ENCODE measurements at regions not wholly inside any gene's neighbourhood (a gene's known extent, or its start where the extent isn't known, plus 50 kb on each side); places are given as distances from the start of the nearest gene placed in this dataset.

DNA sequence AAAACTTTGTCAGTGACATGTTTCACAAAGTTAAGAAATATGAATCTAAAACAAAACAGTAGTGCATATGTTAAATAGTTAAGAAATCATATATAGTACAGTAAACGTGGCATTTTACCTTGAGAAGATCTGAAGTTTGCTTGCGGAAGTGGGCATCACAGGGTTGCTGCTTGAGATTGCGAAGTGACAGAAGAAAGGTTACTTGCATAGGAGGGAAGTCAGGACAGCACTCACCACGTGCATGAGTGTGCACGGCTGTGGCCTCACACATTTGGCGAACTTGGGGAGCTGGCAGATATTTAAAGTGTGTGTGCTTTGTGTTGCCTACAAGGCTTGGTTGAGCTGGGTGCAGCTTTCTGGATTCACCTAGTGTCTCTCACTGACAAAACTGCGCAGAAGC lies 431.5 kb upstream of the ARID1B start:
- no peaks in the 10 kb centered on the region for H3K9me3 Mint-ChIP-seq
- H3K4me3 Mint-ChIP-seq: no peak overlapping the region
- H3K4me1 Mint-ChIP-seq: no peaks in the 10 kb centered on the region
- H3K36me3 Mint-ChIP-seq: no peaks in the 10 kb centered on the region
- H3K27ac Mint-ChIP-seq: no peak overlapping the region
- peaks cover 6% of the 10 kb centered on the region for H3K27me3 Mint-ChIP-seq
- ATAC-seq: no peak

GRCh38 chr6:156344491-156344890 lies 432.7 kb upstream of the ARID1B start:
- H3K27ac Mint-ChIP-seq: no peak overlapping the region
- H3K36me3 Mint-ChIP-seq: no peaks in the 10 kb centered on the region
- no peaks in the 10 kb centered on the region for H3K4me1 Mint-ChIP-seq
- no peaks in the 10 kb centered on the region for H3K9me3 Mint-ChIP-seq
- H3K27me3 Mint-ChIP-seq: peaks cover 13% of the 10 kb centered on the region
- ATAC-seq: no peak
- no peak overlapping the region for H3K4me3 Mint-ChIP-seq

- H3K4me1 Mint-ChIP-seq: peaks cover 5% of the 10 kb centered on the region
- H3K9me3 Mint-ChIP-seq: peaks cover 4% of the 10 kb centered on the region
- H3K27ac Mint-ChIP-seq: no peak overlapping the region
- no peak for ATAC-seq
- peaks cover 6% of the 10 kb centered on the region for H3K36me3 Mint-ChIP-seq
- H3K27me3 Mint-ChIP-seq: peaks cover 13% of the 10 kb centered on the region
- no peak overlapping the region for H3K4me3 Mint-ChIP-seq
Measured at GRCh38 chr6:156337801-156338200, 439.4 kb upstream of the ARID1B start.

GRCh38 chr6:156336733-156337132 lies 440.4 kb upstream of the ARID1B start:
- H3K4me1 Mint-ChIP-seq: peaks cover 5% of the 10 kb centered on the region
- H3K36me3 Mint-ChIP-seq: peaks cover 11% of the 10 kb centered on the region
- H3K9me3 Mint-ChIP-seq: peaks cover 9% of the 10 kb centered on the region
- no peak overlapping the region for H3K27ac Mint-ChIP-seq
- no peak for ATAC-seq
- peaks cover 13% of the 10 kb centered on the region for H3K27me3 Mint-ChIP-seq
- H3K4me3 Mint-ChIP-seq: no peak overlapping the region

DNA sequence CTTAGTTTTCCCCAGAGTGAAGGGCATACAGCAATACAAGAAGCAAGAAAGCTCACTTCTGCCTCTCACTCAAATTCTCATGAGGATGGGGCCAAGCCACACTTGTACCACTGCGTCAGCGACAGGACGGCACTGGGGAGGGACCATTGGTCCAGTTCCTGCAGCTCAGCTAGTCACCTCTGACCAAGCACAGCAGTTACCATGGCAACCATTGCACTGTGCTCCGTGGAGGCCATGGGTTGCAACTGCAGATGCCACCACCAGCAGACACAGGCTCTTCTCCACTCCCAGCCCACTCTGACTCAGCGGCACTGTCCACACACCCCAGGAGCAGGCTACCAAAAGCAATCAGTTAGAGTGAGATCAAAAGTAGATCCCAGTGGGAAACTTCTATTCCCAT lies 441.1 kb upstream of the ARID1B start:
- H3K4me1 Mint-ChIP-seq: peaks cover 5% of the 10 kb centered on the region
- no peak overlapping the region for H3K4me3 Mint-ChIP-seq
- H3K27me3 Mint-ChIP-seq: peaks cover 10% of the 10 kb centered on the region
- no peak overlapping the region for H3K27ac Mint-ChIP-seq
- peaks cover 18% of the 10 kb centered on the region for H3K36me3 Mint-ChIP-seq
- ATAC-seq: peak; percentile 12
- H3K9me3 Mint-ChIP-seq: peaks cover 14% of the 10 kb centered on the region

DNA sequence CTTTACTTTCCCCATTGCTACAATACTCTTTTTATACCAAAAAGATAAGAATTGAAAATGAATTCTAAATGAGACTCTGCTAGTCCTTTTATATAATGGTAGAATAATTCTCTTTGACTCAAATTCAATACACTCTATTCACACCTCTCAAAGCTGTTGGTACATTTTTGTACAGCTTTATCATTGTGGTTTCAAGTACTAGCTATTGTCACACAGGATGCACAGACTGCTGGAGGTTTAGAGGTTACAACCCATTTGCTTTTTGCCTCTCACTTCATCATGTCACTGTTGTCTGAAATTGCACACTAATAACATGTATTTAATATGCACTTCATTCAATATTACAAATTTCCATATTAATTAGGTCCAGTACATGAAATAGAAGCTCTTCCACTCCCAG lies 442.2 kb upstream of the ARID1B start:
- H3K27ac Mint-ChIP-seq: no peak overlapping the region
- H3K4me3 Mint-ChIP-seq: no peak overlapping the region

GRCh38 chr6:156319707-156320106 lies 457.5 kb upstream of the ARID1B start:
- Mint-ChIP-seq H3K4me1 (no peaks in the 10 kb centered on the region), H3K4me3 (no peak overlapping the region), H3K27me3 (no peaks in the 10 kb centered on the region), H3K36me3 (no peaks in the 10 kb centered on the region), H3K9me3 (peaks cover 7% of the 10 kb centered on the region), H3K27ac (no peak overlapping the region)
- no peak for ATAC-seq

More for the DNA sequence above, 442.2 kb upstream of the ARID1B start:
- no peak for ATAC-seq
- H3K27me3 Mint-ChIP-seq: no peaks in the 10 kb centered on the region
- H3K4me1 Mint-ChIP-seq: peaks cover 5% of the 10 kb centered on the region
- H3K36me3 Mint-ChIP-seq: peaks cover 22% of the 10 kb centered on the region
- peaks cover 16% of the 10 kb centered on the region for H3K9me3 Mint-ChIP-seq

DNA sequence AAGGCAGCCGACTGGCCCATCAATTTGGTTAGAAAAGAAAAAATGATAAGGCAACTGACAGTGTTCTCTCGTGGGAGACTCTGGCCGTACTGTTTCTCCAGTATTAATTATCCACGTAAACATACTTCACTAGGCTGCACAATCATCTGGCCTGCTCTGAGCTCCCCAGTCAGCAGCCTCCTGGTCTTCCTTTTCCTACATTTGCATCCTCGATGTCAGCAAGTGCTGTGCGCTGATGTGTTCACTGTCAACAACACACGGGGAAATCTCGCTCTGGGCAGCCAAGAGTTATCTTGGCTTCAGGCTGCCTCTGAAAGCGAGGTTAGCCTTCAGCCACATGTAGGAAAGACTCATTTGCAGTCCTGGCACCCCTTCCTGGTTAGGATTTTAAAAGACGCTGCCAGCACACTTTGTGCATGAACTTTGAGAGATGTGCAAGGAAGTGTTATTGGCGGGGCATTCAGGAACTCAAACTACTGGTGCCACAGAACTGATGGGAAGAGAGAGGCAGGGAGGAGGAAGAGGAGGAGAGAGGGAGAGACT lies 460.5 kb upstream of the ARID1B start:
- Mint-ChIP-seq H3K9me3 (no peaks in the 10 kb centered on the region), H3K4me1 (no peaks in the 10 kb centered on the region), H3K27ac (no peak overlapping the region), H3K27me3 (no peaks in the 10 kb centered on the region), H3K36me3 (no peaks in the 10 kb centered on the region), H3K4me3 (no peak overlapping the region)
- no peak for ATAC-seq

- H3K27me3 Mint-ChIP-seq: no peaks in the 10 kb centered on the region
- no peaks in the 10 kb centered on the region for H3K36me3 Mint-ChIP-seq
- H3K4me3 Mint-ChIP-seq: no peak overlapping the region
- H3K27ac Mint-ChIP-seq: no peak overlapping the region
- no peaks in the 10 kb centered on the region for H3K4me1 Mint-ChIP-seq
- ATAC-seq: no peak
- H3K9me3 Mint-ChIP-seq: no peaks in the 10 kb centered on the region
Measured at GRCh38 chr6:156315146-156315545, 462.0 kb upstream of the ARID1B start.

GRCh38 chr6:156313037-156313436 lies 464.1 kb upstream of the ARID1B start:
- Mint-ChIP-seq H3K9me3 (no peaks in the 10 kb centered on the region), H3K4me1 (no peaks in the 10 kb centered on the region), H3K4me3 (no peak overlapping the region), H3K36me3 (no peaks in the 10 kb centered on the region), H3K27me3 (no peaks in the 10 kb centered on the region), H3K27ac (no peak overlapping the region)
- ATAC-seq: no peak

GRCh38 chr6:156311291-156311690 lies 465.9 kb upstream of the ARID1B start:
- ATAC-seq: no peak
- H3K4me1 Mint-ChIP-seq: no peaks in the 10 kb centered on the region
- H3K27me3 Mint-ChIP-seq: no peaks in the 10 kb centered on the region
- no peak overlapping the region for H3K4me3 Mint-ChIP-seq
- no peak overlapping the region for H3K27ac Mint-ChIP-seq
- no peaks in the 10 kb centered on the region for H3K9me3 Mint-ChIP-seq
- no peaks in the 10 kb centered on the region for H3K36me3 Mint-ChIP-seq

DNA sequence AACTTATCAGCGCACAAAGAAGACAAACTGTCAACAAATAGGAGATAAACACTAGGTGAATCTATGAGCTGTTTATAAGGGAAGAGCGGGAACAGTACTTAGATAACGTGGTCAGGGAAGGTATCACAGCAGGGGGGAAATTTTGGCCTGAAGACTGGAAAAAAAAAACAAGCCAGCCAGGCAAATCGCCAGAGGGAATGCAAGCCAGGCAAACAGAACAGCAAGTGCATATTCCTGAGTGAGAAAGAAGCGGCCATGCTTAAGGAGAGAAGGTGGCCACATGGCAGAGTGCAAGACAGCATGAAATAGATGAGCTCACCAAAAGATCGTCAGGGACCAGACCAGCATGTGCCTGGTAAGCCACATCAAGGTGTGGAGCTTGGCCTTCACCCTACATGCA lies 466.5 kb upstream of the ARID1B start:
- ATAC-seq: no peak
- Mint-ChIP-seq H3K27ac (no peak overlapping the region), H3K27me3 (no peaks in the 10 kb centered on the region), H3K36me3 (no peaks in the 10 kb centered on the region), H3K4me1 (no peaks in the 10 kb centered on the region), H3K9me3 (no peaks in the 10 kb centered on the region), H3K4me3 (no peak overlapping the region)

DNA sequence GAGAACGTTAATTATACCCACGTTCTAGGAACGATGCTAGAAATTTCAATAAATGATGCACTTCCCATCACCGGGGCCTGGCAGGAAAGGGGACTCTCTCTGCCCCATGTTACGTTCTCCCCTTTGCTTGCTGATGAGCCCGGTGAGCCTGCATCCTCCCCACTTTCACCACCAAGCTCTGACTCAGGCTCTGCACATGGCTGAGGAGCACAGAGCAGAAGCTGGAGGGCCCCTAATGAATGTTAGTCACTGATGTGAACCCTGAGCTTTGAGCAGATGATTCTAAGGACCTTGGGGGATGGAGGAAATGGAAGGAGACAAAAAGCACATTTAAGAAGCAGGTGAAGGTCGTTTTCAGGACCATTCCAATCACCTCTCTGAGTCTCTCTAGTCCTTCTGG lies 468.2 kb upstream of the ARID1B start:
- Mint-ChIP-seq H3K27me3 (no peaks in the 10 kb centered on the region), H3K9me3 (no peaks in the 10 kb centered on the region), H3K4me1 (no peaks in the 10 kb centered on the region), H3K4me3 (no peak overlapping the region), H3K36me3 (no peaks in the 10 kb centered on the region), H3K27ac (no peak overlapping the region)
- ATAC-seq: no peak

GRCh38 chr6:156308604-156309003 lies 468.6 kb upstream of the ARID1B start:
- ATAC-seq: no peak
- H3K27me3 Mint-ChIP-seq: no peaks in the 10 kb centered on the region
- no peaks in the 10 kb centered on the region for H3K36me3 Mint-ChIP-seq
- no peaks in the 10 kb centered on the region for H3K4me1 Mint-ChIP-seq
- H3K4me3 Mint-ChIP-seq: no peak overlapping the region
- H3K9me3 Mint-ChIP-seq: no peaks in the 10 kb centered on the region
- no peak overlapping the region for H3K27ac Mint-ChIP-seq

DNA sequence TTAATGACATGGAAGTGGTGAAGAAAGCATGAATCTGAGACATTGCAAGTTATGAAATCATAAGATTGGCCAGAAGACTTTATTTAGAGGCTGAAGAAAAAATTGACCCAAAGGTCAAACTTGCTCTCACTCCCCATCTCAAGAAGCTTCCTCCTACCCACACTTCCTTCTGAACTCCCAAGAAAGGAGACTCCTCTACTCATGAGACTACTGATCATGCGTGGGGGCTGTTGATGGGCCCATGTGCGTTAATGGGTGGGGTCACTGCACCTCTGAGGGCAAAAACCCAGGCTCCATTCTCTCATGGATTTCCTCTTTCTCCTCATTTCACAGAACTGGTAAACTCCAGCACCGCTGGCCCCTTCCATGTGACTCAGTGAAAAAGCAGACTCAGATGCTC lies 470.6 kb upstream of the ARID1B start:
- Mint-ChIP-seq H3K4me1 (no peaks in the 10 kb centered on the region), H3K27me3 (no peaks in the 10 kb centered on the region), H3K4me3 (no peak overlapping the region), H3K36me3 (no peaks in the 10 kb centered on the region), H3K27ac (no peak overlapping the region), H3K9me3 (no peaks in the 10 kb centered on the region)
- ATAC-seq: no peak

GRCh38 chr6:156283091-156283490 lies 494.1 kb upstream of the ARID1B start:
- Mint-ChIP-seq H3K9me3 (peaks cover 5% of the 10 kb centered on the region), H3K27ac (no peak overlapping the region), H3K4me1 (peaks cover 24% of the 10 kb centered on the region), H3K36me3 (peaks cover under 1% of the 10 kb centered on the region), H3K27me3 (peaks cover 4% of the 10 kb centered on the region), H3K4me3 (no peak overlapping the region)
- no peak for ATAC-seq

DNA sequence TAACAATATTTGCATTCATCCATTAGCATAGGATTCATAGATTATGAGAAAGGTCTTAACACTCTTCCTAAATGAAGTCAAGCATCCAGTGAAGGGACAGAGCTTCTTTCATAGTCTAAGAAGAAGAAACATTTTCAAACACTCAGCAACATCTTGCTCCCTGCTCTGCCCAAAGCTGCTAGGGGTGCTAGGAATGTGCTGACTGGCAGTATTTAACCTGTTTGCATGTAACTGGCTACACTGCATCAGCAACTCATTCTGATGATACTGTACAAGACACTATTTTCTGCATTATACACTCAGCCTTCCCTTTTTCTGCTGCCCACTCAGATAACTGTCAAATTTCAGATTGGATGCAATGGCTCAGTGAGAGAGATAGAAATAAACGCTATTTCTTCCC lies 495.1 kb upstream of the ARID1B start:
- Mint-ChIP-seq H3K36me3 (peaks cover 6% of the 10 kb centered on the region), H3K4me3 (no peak overlapping the region), H3K27ac (no peak overlapping the region), H3K27me3 (peaks cover 11% of the 10 kb centered on the region), H3K9me3 (peaks cover 10% of the 10 kb centered on the region), H3K4me1 (peaks cover 28% of the 10 kb centered on the region)
- ATAC-seq: no peak
